ENCODE measurements at regions not wholly inside any gene's neighbourhood (a gene's known extent, or its start where the extent isn't known, plus 50 kb on each side); places are given as distances from the start of the nearest gene placed in this dataset.

- DNase-seq = no peak
These were observed 330.5 kb upstream of the ADGRL2 start for GRCh38 chr1:81470275-81470674.

DNA sequence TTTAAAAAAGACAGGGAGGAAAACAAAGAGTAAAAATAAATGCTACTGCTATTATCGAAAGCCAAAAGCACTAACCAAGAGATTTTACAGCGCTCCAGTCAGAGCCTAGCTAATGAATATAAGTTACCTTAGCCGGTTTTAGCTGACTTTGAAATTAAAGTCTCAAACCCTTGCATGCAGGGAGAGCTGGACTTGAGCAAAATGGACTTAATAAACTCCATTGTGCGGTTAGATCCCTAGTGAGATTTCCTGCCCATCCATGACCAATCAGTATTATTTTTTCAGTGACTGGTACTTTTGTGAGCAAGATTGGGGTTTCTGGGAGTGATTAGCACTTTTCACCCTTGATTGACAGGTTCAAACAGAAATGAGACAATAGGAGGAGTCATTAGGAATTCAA is 333.4 kb upstream of the ADGRL2 start:
- no peak for DNase-seq

- no peak for DNase-seq
These were observed 333.8 kb upstream of the ADGRL2 start for GRCh38 chr1:81466961-81467360.

DNA sequence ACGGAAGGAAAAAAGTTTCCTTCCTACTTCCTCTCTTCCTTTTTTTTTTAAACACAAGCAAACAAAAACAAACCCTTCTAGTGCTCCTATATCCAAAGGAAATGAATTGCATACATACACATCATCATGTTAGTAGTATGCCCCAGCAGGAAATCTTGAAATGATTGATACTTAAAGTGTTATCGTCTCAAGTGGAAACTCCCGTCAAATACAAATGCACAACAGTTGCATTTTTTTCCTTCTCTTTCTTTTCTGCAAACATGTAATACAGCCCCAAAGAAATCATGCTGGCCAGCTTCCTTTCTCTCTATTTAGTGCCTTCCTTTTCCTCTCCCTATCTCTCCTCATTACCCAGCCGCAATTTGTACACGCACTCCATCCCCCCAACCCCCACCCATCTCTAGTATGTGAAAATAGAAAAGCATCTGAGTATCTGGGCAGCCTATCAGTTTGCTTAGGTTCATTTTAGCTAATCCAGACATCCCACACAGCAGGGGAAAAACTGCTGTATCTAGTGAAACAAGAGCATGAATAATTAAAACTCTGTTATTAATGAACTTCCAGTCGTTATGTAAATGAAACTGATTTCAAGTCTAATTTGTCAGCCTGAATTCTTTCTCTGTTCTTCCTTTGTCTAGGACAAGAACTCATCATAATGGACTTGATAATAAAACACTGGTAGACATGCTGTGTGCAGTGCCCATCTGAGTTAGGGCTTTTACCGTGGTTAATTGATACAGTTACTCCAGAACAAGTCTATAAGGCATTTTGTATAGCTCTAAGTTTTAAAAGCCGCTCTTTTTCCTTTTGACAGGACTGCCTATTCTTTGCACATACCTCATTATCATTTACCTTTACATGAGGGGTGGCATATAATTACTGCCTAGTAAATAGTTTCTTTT is 336.5 kb upstream of the ADGRL2 start:
- DNase-seq = no peak

- DNase-seq = no peak
These were observed 341.7 kb upstream of the ADGRL2 start for GRCh38 chr1:81459043-81459442.

DNA sequence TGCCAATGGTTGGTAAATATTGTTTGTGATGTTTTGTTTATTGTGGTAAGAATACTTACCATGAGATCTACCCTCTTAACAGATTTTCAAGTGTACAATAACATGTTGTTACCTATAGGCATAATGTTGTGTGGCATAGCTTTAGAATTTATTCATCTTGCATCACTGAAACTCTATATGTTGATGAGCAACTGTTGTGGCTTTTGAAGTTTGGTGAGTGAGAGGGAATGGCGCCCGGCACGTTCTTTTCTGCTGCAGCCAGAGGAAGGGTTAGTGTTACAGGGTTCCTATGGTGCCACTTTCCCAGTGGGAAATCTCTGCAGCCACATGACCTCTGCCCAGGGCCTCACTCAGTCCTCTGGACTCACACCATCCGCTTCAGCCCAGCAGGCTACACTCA is 342.5 kb upstream of the ADGRL2 start:
- no peak for DNase-seq

DNA sequence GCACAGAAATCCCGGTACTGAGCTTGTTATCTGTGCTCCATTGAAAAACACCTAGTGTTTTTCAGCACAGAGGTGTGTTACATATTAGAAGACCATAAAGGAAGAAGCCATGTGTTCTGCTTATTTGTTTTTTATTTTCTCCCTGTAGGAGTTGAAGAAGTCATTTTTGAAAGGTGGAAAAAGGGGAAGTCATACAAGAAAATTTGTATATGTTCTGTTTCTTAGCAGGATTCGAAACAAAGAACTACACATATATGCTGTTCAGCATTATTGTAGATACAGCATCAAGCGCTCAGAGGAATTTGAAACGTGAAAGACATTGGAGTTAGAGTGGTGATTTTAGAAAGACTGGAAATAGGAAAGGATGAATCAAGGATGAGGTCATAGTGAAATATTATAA is 345.3 kb upstream of the ADGRL2 start:
- DNase-seq = no peak

DNA sequence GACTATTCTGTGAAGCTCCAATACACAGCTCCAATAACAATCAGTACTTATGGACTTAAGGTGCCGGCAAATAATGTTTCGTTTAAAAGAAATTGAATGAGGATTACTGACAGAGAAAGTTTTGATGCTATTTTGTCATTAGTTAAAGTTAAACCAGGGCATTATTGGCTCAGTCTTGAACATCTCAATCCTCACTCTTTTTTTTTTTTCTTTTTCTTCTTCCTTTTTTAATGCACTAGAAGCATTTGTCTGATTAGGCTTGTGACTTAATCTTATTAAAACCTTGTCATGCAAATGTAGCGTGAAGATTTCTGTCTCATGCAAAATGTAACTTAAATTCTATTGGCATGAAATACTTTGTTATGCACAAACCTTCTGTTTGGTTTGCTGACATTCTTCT is 346.8 kb upstream of the ADGRL2 start:
- DNase-seq = no peak

- DNase-seq = no peak
These were observed 347.4 kb upstream of the ADGRL2 start for GRCh38 chr1:81453367-81453703.

DNA sequence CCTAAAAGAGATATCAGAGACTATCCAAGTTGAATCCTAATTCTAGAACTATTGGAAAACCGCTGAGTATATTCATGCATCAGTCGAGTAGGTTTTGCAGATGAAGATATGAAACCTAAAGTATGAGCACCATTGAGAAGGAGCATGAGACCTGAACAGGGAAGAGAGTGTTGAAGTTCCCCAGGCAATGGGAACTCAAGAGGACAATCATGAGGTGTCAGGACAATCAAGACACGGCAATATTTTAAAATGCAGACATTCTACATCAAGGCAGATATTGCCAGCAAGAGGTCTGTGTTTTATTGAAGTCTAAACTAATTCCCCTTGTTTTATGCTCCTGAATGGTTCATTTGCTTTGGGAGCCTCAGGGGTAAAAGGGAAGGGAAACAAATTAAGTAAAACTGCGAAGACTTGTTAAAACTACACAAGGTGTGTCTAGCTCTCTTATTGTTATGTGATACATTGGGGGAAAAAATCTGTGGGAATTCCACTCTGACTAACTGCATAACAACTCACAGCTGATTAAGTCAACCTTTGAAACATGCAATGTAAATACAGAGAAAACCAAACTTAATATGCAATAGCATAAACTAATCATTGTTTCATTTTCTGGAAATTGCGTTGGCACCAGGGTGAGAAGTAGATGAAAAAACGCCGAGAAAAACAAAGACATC is 347.9 kb upstream of the ADGRL2 start:
- DNase-seq = no peak

- no peak for DNase-seq
These were observed 350.9 kb upstream of the ADGRL2 start for GRCh38 chr1:81449786-81450185.

DNA sequence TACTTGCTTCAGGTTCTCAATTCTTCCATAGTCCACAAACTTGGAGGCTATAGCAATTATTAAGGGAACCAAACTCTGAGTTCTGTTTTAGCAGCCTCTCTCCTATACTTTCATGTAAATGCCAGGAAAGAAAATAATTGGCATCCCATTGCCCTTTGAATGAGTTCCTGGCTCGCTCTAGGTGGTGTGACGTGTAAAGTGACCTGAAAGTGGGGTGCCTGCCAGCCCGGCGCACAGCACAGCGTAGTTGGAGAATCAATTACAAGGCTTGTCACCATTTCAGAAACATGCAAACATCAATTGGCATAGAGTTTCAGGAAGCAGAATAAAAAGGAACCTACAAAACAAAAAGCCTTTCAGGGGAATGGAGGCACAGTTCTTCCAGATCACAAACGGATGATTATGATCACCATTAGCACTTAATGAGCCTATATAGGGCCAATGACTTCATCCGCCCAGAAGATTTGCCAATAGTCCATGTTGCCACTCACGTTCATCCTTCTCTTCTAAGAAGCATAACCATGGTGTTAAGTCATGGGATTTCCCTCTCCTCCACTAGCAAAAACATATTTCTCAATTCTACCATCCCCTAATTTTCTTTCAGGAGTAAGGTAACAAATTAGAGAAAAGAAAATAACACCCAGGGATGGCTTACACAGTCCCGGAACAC is 354.6 kb upstream of the ADGRL2 start:
- DNase-seq = peak; percentile 28

DNA sequence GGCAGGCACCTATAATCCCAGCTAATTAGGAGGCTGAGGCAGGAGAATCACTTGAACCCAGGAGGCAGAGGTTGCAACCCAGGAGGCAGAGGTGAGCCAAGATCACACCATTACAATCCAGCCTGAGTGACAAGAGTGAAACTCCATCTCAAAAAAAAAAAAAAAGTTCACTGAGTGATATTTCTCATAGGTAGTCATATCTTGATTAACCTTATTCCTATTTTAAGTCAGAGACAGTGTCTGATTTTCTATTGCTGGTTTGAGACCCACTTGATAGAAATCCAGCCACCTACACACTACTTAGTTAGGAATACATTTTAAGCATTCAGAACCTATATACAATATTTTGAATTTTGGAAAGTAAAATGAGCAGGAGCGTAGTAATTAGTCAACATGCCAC is 357.4 kb upstream of the ADGRL2 start:
- no peak for DNase-seq

DNA sequence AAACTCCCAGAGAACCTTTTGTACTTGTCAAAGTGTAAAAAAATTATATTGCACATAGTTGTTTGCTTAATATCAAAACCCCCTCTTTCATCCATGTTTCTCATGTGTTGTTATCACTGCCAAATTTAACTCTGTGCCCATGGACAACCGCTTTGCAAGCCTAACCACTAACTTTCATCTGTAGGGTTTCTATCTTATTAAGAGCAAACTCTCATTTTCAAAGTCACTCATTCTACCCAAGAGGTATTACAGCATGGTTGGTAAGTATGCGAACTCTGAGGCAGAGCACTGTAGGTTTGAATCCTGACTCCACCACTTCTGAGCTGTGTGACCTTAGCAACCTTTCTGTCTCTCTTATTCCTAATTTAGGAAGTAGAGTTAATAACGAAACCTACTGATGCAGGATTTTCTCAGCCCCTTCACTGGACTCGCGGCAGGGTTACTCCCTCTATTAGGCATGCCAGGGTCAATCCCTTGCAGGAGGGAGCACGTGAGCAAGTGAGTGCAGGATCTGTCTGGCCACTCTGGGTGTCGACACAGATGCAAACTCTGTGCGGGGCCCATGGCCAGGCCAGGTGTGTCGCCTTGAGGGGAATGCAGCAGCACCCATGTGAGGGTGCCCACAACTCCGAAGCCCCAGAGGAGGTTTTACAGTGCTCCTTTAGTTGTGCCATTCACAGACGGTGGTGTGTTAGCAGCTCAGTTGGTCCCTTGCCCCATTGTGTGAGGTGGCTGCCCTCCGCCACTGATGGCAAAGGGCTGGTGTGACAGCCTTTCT is 361.5 kb upstream of the ADGRL2 start:
- DNase-seq = no peak

DNA sequence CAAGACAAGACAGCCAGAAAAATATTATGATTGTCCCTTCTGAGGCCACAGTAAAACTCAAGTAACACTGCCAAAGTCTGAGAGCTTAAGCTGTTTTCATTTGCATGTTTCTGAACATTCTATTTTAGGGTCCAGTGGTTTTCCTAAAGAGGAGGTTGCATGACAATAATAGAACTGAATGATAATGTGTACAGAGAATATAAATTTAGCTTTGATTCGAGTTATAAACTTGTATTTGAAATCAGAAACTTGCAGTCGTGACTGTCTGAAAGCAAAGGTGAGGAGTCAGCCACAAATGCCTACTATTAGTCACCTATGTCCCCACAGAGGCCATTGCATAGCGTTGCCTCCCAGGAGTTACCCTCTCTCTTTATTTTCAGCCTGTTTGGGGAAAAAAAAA is 363.1 kb upstream of the ADGRL2 start:
- no peak for DNase-seq

- DNase-seq = no peak
These were observed 363.5 kb upstream of the ADGRL2 start for GRCh38 chr1:81437213-81437612.

GRCh38 chr1:81435175-81435574 is 365.6 kb upstream of the ADGRL2 start:
- no peak for DNase-seq

DNA sequence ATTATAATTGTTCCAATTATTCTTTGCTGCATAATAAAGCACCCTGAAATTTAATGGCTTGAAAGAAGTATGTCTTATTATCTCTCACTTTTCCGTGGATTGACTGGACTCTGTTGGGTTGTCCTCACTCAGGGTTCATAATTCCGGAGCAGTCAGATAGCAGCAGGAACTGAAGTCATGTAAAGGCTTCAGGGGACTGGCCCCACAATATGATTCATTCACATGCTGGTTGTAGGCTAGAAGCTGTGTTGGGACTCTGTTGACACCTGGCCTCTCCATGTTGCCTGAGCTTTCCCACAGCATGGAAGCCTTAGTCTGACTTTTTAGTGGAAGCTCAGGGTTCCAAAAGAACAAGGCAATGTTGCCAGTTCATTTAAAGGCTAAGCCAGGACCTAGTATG is 367.1 kb upstream of the ADGRL2 start:
- no peak for DNase-seq

DNA sequence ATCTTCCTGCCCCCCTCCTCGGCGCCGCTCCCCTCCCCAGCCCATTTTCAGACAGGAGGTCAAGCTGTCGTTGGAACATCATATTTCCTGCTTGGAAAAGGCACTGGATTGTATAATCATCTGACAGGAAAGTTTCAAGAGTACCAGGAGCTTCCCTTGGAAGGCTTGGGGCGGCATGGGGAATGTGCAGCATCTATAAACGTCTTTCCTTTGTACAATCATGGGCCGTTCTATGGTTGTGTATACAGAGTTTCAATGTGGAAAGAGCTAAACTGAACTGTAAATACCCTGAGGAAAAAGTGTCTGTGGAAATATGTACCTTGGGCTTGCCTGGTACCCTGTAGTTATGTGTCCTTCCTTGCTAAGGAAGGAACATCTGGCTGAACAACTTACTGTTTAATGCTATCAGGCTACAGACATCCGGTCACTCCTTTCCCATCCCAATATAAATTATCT is 368.1 kb upstream of the ADGRL2 start:
- no peak for DNase-seq

DNA sequence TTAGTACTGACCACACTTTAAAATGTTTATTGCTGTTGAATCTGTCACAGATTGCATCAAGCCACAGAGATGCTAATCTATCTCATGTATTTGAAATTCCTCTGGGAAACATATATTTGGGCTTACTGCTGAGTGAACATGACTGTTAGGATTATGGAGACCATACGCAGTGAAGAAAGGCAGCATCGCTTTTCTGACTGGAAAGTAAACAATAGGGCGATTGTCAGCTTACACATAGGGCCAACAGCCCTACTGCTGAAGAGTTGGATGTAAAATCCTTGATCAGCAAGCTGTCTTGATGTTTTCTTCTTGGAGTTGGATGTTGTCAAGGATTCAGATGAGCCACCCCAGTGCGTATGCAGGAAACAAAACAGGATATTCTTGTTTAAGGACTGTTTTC is 368.7 kb upstream of the ADGRL2 start:
- DNase-seq = no peak

DNA sequence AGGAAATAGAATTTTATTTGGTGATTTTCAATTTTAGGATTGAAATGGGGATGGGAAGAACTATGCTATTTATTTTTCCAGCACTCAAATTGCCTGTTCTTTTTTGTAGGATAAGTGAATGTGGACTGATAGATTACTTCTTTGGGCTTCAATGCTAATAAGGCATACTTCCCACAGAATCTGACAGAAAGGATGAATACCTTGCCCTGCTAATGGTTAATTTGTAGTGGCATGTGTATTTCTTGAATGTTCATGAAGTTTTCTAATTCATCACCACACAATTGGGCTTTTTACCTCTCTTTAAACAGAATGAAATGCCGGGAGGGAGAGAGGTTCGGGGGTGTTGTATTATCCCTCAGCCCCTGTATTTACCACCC is 369.1 kb upstream of the ADGRL2 start:
- DNase-seq = no peak

DNA sequence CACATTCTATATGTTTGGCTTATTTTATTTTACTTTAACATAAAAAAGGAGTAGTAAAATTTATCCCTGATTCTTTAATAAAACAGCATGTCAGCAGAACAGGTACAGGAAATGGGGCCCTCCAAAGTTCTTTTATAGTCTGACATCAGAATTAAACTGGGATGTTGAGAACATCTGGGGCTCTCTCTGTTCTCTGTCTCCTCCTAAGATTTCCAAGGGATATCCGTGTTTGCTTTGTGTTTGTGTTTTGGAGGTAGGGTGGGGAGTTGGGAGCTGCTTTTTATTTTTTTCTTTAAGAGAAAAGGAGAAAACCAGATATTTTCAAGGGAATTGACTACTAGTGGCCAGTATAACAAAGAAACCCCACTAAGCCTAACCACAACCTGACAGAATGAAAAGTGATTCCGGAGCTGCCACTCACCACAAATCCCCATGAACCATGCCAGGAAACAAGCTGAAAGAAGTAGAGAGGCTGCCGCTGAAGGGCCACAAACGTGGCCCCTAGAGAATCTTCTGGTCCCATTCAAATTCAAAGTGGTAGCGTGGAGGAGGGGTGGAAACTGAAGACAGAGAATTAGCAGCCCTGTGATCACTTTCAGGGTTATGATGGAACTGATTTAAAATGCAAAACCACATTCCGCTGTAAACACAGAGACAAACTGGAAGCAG is 369.6 kb upstream of the ADGRL2 start:
- DNase-seq = no peak

All from NCI-H1436 (cell line).